Fibroblast of mammary gland (primary cell): ENCODE measurements at regions not wholly inside any gene's neighbourhood (a gene's known extent, or its start where the extent isn't known, plus 50 kb on each side); places are given as distances from the start of the nearest gene placed in this dataset.

Experiments
- DNase-seq: peaks from one replicate; pipeline ENCODE4 v3.0.0-alpha.2; 2010; ENCODE audit warnings: low read depth
- H3K4me3 ChIP-seq: 2 replicates; pipeline ENCODE4 v1.5.1; 2011; ENCODE audit warnings: low read depth, mild to moderate bottlenecking, low read length, moderate library complexity; ENCODE audit not compliant: control insufficient read depth
- TF ChIP-seq, protein P1 (sequence below): conservative IDR thresholded peaks from 2 replicates; pipeline ENCODE4 v1.5.1; 2011; ENCODE audit warnings: low read depth, low read length, inconsistent platforms; ENCODE audit not compliant: control insufficient read depth, insufficient read depth

DNA sequence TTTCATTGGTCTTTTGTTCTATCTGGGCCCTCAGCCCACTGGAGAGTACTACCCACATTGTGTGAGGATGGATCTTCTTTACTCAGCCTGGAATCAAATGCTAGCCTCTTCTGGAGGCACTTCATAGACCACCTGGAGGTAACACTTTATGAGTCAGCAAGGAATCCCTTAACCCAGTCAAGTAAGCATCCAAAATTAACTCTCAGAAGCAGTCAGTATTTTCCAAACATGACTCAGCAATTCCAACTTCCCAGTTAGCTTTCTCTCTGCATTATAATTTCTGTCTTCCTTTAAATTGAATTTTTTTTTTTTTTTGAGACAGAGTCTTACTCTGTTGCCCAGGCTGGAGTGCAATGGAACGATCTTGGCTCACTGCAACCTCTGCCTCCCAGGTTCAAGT lies 142.7 kb downstream of the ACKR3 start:
- H3K4me3 ChIP-seq, result no peak overlapping the region
- peak; percentile 51 for DNase-seq
- TF ChIP-seq, protein P1, sequence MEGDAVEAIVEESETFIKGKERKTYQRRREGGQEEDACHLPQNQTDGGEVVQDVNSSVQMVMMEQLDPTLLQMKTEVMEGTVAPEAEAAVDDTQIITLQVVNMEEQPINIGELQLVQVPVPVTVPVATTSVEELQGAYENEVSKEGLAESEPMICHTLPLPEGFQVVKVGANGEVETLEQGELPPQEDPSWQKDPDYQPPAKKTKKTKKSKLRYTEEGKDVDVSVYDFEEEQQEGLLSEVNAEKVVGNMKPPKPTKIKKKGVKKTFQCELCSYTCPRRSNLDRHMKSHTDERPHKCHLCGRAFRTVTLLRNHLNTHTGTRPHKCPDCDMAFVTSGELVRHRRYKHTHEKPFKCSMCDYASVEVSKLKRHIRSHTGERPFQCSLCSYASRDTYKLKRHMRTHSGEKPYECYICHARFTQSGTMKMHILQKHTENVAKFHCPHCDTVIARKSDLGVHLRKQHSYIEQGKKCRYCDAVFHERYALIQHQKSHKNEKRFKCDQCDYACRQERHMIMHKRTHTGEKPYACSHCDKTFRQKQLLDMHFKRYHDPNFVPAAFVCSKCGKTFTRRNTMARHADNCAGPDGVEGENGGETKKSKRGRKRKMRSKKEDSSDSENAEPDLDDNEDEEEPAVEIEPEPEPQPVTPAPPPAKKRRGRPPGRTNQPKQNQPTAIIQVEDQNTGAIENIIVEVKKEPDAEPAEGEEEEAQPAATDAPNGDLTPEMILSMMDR, result no peak

DNA sequence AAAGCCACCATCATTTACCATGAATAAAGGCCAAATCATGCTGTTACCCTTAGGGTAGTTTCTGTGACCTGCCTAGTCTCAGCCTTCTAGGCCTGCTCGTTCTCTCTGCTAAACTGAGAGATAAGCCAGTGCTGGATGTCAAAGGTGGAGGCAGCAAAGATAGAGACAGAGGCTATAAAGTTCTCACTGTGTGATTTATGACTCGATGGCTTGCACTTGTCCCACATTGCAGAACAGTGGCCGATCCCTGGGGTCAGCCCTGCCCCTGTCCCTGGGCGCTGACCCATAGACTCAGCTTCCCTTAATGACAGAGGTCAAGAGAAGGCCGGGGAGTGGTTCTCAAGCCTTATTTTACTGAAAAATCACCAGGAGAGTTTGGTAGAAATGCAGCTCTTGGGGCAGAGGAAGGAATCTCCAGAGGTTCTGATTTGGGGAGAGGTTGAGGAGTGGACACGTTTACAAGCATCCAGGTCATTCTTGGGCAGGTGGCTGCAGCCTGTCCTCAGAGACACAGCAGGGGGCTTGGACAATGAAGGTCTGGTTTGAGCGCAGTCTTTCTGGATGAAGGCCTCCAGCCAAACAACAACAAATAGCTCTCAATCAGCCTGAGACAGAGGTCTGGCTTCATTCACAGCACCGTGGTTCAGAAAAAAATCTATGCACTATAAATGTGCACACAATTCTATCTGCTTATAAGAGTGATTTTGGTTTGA lies 143.5 kb downstream of the ACKR3 start:
- DNase-seq, result no peak
- TF ChIP-seq, protein P1, result no peak

DNA sequence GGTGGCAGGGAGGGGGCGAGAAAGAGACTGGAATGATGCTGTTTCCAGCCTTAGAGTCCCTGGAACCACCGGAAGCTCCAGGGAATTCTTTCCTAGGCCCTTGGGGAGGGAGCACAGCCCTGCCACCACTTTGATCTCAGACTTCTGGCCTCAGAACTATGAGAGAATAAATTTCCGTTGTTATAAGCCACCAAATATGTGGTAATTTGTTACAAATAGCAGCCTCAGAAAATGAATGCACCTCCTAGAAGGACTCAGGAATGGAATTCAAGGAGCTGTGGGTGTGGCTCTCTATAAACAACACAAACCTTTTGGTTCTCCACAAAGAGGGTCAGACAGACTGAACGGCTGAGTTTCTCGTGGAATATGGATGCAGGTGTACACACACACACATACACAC lies 144.5 kb downstream of the ACKR3 start:
- TF ChIP-seq, protein P1, result no peak
- H3K4me3 ChIP-seq, result no peak overlapping the region
- no peak for DNase-seq

More for the DNA sequence above, 143.5 kb downstream of the ACKR3 start:
- no peak overlapping the region for H3K4me3 ChIP-seq

DNA sequence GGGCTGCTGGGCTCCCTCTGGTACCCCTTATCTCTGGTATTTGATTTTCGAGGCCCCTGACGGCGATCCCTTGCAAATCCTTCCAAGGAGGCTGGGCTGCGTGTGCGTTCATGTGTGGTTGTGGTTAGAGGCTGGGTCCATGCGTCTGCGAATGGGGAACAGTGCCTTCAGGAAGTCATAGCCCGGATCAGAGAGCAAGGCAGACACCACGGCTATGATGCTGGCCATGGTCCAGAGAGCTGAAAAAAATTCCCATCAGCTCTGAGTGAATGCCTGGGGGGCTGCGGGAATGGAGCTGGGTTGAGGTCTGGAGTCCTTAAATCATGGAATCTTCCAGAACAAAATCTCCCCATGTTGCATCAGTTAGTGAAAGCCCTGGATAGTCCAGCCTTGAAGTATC lies 145.5 kb downstream of the ACKR3 start:
- DNase-seq, result no peak
- no peak overlapping the region for H3K4me3 ChIP-seq
- TF ChIP-seq, protein P1, result no peak

DNA sequence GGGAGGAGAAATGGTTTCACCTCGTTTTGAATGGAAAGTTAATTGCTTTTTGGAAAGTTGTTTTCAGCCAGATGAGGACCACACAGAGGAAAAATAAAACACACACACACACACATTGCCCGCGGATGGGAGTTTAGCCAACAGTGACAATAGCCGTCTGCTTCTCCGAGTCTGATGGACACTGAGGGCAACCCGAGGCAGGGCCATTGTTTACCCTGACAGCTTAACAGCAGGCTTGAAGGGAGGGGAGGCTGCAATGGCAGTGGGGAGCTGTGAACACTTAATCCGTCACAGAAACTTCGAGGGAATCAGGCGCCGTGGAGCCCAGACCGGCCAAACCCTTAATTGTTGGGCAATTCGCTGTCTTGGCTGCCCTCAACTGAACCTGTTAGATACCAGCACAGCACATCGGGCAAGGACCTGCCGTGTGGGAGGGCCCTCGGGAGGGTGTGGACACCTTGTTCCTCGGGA lies 145.9 kb downstream of the ACKR3 start:
- TF ChIP-seq, protein P1, result no peak
- no peak for DNase-seq
- H3K4me3 ChIP-seq, result no peak overlapping the region

DNA sequence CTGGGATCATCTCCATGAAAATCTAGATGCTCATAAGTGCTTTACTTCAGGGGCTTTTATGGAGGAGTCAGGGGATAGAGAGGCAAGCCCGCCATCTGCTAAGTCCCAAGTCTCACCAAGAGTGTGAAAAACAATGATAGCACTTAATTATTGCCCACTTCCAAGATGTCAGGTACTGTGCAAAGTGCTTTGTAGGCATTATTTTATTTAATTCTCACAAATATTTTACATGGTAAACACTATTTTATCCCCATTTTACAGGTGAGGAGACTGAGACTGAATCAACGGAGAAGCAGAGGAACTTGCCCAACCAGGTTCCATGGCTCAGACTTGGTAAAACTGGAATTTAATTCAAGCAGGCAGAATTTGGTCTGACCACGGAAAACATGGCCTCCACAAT lies 147.5 kb downstream of the ACKR3 start:
- TF ChIP-seq, protein P1, result no peak
- H3K4me3 ChIP-seq, result no peak overlapping the region
- no peak for DNase-seq
